Loucy (cell line): ENCODE measurements at regions not wholly inside any gene's neighbourhood (a gene's known extent, or its start where the extent isn't known, plus 50 kb on each side); places are given as distances from the start of the nearest gene placed in this dataset.

Experiments
- EZH2phosphoT487 ChIP-seq: fragments of 200-600 bp; IDR thresholded peaks from 2 replicates; pipeline ENCODE4 v1.6.1; 2018; ENCODE audit warnings: antibody characterized with exemption, mild to moderate bottlenecking, moderate library complexity, borderline replicate concordance
- TF ChIP-seq, protein P1 (sequence below): fragments of 200-600 bp; sonication (generic); conservative IDR thresholded peaks from 2 replicates; pipeline ENCODE4 v1.5.1; 2014; ENCODE audit warnings: mild to moderate bottlenecking, antibody characterized with exemption, low read length

GRCh38 chr11:82505379-82505778, 228.3 kb downstream of the FAM181B start:
- TF ChIP-seq, protein P1, sequence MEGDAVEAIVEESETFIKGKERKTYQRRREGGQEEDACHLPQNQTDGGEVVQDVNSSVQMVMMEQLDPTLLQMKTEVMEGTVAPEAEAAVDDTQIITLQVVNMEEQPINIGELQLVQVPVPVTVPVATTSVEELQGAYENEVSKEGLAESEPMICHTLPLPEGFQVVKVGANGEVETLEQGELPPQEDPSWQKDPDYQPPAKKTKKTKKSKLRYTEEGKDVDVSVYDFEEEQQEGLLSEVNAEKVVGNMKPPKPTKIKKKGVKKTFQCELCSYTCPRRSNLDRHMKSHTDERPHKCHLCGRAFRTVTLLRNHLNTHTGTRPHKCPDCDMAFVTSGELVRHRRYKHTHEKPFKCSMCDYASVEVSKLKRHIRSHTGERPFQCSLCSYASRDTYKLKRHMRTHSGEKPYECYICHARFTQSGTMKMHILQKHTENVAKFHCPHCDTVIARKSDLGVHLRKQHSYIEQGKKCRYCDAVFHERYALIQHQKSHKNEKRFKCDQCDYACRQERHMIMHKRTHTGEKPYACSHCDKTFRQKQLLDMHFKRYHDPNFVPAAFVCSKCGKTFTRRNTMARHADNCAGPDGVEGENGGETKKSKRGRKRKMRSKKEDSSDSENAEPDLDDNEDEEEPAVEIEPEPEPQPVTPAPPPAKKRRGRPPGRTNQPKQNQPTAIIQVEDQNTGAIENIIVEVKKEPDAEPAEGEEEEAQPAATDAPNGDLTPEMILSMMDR, result no peak
- no peak for TF ChIP-seq EZH2phosphoT487
